ENCODE measurements at regions not wholly inside any gene's neighbourhood (a gene's known extent, or its start where the extent isn't known, plus 50 kb on each side); places are given as distances from the start of the nearest gene placed in this dataset.
A peak's percentile ranks its signal among the peaks of the same experiment; 100 is the strongest.

DNA sequence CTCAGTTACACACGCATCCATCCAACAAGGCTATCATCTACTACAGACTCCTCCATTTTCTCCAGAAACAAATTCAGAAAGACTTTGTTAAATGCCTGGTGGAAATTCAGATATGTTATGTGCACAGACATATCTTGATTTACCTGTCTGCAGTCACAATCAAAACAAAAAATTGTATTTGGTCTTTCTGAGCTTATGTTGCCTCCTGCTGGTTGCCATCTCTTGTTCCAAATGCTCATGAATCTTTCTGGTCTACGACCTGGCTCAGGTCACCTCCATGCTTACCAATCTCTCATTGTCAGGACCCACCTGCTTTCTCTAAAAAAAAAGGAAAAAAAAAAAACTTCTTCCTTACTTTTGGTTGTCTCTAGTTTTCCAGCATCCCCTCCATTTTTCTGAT lies 169.2 kb upstream of the PLXNC1 start:
- 60 to 78% methylated on average over 1 to 2 of the region's 2 CpGs for WGBS, 2 experiments (ENCODE audit: insufficient coverage in 1 of 2, insufficient read length in 1 of 2)
- no peak overlapping the region for H3K4me3 Mint-ChIP-seq
- peaks cover 4% of the 10 kb centered on the region for H3K9me3 Mint-ChIP-seq
- peaks cover 16% of the 10 kb centered on the region for H3K4me1 Mint-ChIP-seq
- TF ChIP-seq, protein P1, sequence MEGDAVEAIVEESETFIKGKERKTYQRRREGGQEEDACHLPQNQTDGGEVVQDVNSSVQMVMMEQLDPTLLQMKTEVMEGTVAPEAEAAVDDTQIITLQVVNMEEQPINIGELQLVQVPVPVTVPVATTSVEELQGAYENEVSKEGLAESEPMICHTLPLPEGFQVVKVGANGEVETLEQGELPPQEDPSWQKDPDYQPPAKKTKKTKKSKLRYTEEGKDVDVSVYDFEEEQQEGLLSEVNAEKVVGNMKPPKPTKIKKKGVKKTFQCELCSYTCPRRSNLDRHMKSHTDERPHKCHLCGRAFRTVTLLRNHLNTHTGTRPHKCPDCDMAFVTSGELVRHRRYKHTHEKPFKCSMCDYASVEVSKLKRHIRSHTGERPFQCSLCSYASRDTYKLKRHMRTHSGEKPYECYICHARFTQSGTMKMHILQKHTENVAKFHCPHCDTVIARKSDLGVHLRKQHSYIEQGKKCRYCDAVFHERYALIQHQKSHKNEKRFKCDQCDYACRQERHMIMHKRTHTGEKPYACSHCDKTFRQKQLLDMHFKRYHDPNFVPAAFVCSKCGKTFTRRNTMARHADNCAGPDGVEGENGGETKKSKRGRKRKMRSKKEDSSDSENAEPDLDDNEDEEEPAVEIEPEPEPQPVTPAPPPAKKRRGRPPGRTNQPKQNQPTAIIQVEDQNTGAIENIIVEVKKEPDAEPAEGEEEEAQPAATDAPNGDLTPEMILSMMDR (conservative IDR thresholded peaks at IDR 0.05) = peak; percentile 61
- peaks cover 29% of the 10 kb centered on the region for H3K27me3 Mint-ChIP-seq (ENCODE audit: insufficient read depth)
- Histone ChIP-seq H3K4me1 (ENCODE audit: control insufficient read depth, insufficient read depth, low read length) (peaks cover 6% of the 10 kb centered on the region), H3K9ac (ENCODE audit: extremely low read depth, low read length, poor library complexity, severe bottlenecking) (no peak overlapping the region), H3K27me3 (ENCODE audit: control insufficient read depth, insufficient read depth, low read length, poor library complexity, severe bottlenecking) (peaks cover 21% of the 10 kb centered on the region), H3K27ac (ENCODE audit: low read depth, low read length) (no peak overlapping the region), H3K36me3 (ENCODE audit: control insufficient read depth, insufficient read depth, low read length) (no peaks in the 10 kb centered on the region), H3K4me3 (ENCODE audit: low read length) (no peak overlapping the region), H3K9me3 (ENCODE audit: control insufficient read depth, low read length) (no peaks in the 10 kb centered on the region)
- no peaks in the 10 kb centered on the region for H3K36me3 Mint-ChIP-seq (ENCODE audit: low read depth)
- H3K27ac Mint-ChIP-seq = no peak overlapping the region
- DNase-seq = no peak

DNA sequence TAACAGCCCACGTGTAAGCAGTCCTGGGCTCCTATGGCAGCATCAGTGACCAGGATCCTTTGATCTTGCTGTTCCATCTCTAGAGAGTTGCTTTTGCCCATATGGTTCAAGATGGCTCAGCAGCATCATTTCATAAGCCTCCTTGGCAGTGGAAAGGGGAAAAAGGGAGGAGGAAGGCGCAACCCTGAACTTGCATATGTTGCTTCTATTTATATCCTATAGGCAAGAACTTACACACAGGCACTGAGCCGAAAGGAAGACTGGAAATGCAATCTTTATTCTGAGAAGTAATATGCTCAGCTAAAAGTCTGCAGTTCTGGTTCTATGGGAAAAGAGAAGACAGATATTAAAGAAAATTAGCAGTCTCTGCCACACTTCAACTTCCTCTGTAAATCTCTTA lies 167.7 kb upstream of the PLXNC1 start:
- Mint-ChIP-seq H3K4me3 (no peak overlapping the region), H3K36me3 (ENCODE audit: low read depth) (no peaks in the 10 kb centered on the region), H3K27me3 (ENCODE audit: insufficient read depth) (peaks cover 22% of the 10 kb centered on the region), H3K27ac (no peak overlapping the region), H3K4me1 (peaks cover 16% of the 10 kb centered on the region), H3K9me3 (peaks cover 8% of the 10 kb centered on the region)
- Histone ChIP-seq H3K27me3 (ENCODE audit: control insufficient read depth, insufficient read depth, low read length, poor library complexity, severe bottlenecking) (peaks cover 12% of the 10 kb centered on the region), H3K27ac (ENCODE audit: low read depth, low read length) (no peak overlapping the region), H3K9ac (ENCODE audit: extremely low read depth, low read length, poor library complexity, severe bottlenecking) (no peak overlapping the region), H3K36me3 (ENCODE audit: control insufficient read depth, insufficient read depth, low read length) (no peaks in the 10 kb centered on the region), H3K4me3 (ENCODE audit: low read length) (no peak overlapping the region), H3K4me1 (ENCODE audit: control insufficient read depth, insufficient read depth, low read length) (peaks cover 4% of the 10 kb centered on the region), H3K9me3 (ENCODE audit: control insufficient read depth, low read length) (peaks cover 11% of the 10 kb centered on the region)
- WGBS, 2 experiments (ENCODE audit: insufficient coverage in 1 of 2, insufficient read length in 1 of 2) = 87 to 91% methylated on average over 3 of the region's 3 CpGs
- DNase-seq = no peak
- TF ChIP-seq, protein P1 (conservative IDR thresholded peaks at IDR 0.05) = no peak

DNA sequence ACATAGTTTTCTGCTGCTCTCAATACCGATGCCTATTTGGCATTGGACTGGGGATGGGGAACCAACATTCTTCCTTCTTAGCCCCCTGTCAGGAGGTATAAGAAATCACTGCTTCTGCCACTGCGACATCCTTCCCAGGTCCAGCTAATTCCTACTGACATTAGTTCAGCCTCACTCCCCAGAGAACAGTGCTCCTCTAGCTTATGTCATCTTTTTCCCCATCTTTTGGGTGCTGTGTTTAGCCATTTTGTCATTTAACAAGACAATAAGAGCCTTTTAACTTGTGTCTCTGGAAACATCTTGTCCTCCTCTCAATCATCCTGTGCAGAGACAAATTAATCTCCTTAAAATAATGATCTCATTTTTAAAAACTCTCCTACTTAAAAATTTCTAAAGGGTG lies 167.0 kb upstream of the PLXNC1 start:
- H3K4me1 ChIP-seq (ENCODE audit: control insufficient read depth, insufficient read depth, low read length) = peaks cover 4% of the 10 kb centered on the region
- peaks cover 17% of the 10 kb centered on the region for H3K27me3 Mint-ChIP-seq (ENCODE audit: insufficient read depth)
- no peaks in the 10 kb centered on the region for H3K36me3 Mint-ChIP-seq (ENCODE audit: low read depth)
- H3K9me3 Mint-ChIP-seq = peaks cover 8% of the 10 kb centered on the region
- DNase-seq = no peak
- WGBS, 2 experiments (ENCODE audit: insufficient coverage in 1 of 2, insufficient read length in 1 of 2) = 90 to 97% methylated on average over 2 of the region's 2 CpGs
- H3K9me3 ChIP-seq (ENCODE audit: control insufficient read depth, low read length) = peaks cover 11% of the 10 kb centered on the region
- no peak overlapping the region for H3K27ac ChIP-seq (ENCODE audit: low read depth, low read length)
- H3K36me3 ChIP-seq (ENCODE audit: control insufficient read depth, insufficient read depth, low read length) = no peaks in the 10 kb centered on the region
- peaks cover 5% of the 10 kb centered on the region for H3K27me3 ChIP-seq (ENCODE audit: control insufficient read depth, insufficient read depth, low read length, poor library complexity, severe bottlenecking)
- no peak overlapping the region for H3K27ac Mint-ChIP-seq
- no peak overlapping the region for H3K4me3 Mint-ChIP-seq
- no peak overlapping the region for H3K9ac ChIP-seq (ENCODE audit: extremely low read depth, low read length, poor library complexity, severe bottlenecking)
- H3K4me3 ChIP-seq (ENCODE audit: low read length) = no peak overlapping the region
- TF ChIP-seq, protein P1 (conservative IDR thresholded peaks at IDR 0.05) = no peak
- peaks cover 16% of the 10 kb centered on the region for H3K4me1 Mint-ChIP-seq

Measured in endodermal cell (in vitro differentiated cells).